Activated T-helper 9 cell treated with anti-CD3 and anti-CD28 coated beads, Interleukin-2, amount 50 U/mL, for 16 hours (primary cell): ENCODE measurements at regions not wholly inside any gene's neighbourhood (a gene's known extent, or its start where the extent isn't known, plus 50 kb on each side); places are given as distances from the start of the nearest gene placed in this dataset.
"Not testable (repeated sequence)": the region's sequence is repeated elsewhere in the genome, so short reads cannot be mapped to it uniquely, and the experiment has no call there.

Source experiments
- DNase-seq: peaks from one replicate; pipeline ENCODE4 v3.0.0-alpha.2; 2020; ENCODE audit warnings: low read depth

DNA sequence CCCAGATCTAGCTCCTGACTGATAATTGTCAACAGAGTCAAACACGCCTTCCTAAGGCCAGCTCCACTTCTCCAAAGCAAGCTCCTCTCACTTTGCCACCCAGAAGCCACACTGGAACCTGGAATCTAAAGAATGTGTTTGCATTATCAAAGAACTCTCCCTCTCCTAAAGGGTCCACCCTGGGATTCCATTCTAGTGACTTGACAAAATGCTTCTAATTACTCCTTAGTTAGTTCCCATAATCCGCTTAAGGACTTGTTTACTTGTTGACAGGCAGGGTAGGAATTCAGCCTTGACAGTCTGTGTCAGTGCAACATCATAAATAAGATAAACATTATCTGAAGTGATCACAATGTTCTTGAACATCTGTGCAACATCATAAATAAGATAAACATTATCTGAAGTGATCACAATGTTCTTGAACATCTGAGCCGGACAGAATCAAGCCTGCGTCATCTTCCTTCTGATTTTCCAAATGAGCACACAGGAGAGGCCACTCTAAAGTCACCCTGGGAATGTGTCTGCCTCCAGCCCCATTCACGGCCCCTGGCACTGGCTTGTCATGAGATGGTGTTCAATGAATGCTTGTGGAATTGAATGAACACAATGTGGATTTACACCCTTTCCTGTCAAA, 512.1 kb downstream of the IRS2 start:
- no peak for DNase-seq

DNA sequence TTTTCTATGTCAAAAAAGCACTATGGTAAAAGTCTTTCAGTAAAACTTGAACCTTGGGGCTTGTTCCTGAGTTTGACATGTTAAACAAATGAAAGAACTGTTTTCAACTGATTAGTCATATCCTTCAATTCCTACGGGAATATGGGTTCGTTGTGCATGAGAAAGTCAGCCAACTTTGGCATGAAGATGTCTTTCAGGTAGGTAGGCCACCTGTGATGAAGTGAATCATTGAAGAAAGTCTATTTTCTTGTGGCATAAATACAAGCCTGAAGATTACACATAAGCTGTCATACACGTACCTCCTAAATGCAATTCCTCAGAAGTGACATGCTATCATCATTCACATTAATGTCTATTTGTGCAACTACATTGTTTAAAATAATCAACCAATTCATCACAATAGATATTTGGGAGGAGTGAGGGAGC, 513.0 kb downstream of the IRS2 start:
- no peak for DNase-seq

DNA sequence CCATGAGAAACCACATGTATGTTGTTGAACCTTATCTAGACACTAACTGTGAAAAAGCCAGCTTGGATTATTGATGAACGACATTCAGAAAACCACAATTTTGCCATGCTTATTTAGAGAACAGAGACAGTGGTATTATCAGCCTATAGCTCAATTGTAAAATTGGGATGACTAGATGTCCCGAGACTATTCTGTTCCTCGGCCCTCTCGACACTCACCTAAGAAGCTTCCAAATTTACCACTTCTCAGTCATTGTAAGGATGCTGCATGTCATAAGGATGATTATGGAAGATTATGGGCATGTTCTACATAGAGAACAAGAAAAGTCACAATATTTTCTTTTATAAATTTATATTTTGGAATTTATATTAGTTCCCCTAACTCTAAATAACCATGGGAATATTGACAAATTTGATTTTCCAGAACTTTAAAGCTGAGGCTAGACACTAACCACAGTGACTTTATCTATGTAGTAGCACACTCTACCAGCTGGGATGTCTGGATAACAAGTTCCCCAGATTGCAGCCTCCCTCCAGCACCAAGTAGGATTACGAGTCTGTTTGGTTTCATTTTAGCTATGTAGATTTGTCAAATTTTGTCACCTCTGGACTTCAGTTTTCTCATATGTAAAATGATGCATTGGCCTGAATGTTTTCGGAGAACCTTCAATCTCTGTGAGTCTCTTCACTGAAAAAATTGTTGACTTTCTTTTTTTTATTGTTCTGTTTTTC, 513.6 kb downstream of the IRS2 start:
- DNase-seq, result no peak

DNA sequence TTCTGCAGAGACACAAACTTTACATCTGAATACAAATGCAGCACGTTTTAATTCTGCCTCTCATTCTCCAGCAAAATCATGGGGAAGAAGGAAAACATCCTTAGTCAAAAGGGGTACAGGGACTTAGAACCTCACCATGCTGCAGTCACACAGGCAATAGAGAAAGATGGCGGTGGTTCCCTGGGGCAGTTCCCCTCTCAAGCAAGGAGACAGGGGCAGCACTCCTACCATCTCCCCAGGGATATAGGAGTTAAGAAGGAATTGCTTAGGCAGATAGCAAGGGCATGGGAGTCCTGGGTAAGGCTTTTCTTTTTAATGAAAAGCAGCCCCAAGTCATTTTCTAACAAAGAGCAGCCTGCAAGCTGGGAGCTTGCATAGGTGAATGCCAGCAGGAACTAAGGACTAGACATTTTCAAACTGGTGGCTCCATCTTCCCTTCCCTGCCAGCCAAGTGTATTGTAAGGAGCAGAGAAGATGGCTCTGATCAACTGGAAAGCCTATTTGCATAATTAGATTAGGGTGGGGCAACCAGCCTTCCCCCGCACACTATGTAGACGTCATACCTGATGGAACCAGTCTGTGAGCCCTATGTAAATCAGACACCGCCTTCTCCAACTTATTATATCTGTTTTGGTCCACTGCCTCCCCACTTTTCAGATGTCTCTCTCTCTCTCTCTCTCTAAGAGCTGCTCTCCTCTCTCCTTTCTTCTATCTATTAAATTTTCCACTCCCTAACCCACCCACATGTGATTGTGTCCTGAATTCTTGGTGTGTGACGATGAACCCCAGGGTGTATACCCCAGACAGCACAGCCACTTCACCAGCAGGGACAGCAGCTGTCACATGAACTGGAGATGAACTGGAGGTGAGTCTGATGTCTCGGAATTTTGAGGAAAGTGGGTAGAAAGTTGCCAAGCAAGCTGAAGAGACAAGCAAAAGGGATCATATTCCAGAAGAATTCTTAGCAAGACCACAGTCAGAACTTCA, 514.5 kb downstream of the IRS2 start:
- DNase-seq, result no peak

DNA sequence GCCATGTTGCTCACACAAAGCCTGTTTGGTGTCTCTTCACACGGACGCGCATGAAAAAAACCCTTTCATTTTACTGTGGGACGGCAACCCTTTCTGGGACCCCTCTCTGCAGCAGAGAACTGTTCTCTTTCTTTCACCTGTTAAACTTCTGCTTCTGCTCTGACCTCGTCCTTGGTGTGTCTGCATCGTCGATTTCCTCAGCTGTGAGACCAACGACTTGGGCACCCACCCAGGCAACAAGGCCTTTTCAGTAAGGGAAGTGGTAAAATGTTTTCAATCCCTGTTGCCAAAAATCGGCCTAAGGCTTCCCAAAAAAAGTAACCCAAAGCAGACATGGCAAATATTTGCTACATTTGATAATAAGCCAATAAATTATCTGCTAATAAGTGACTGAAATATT, 515.3 kb downstream of the IRS2 start:
- DNase-seq, result no peak

DNA sequence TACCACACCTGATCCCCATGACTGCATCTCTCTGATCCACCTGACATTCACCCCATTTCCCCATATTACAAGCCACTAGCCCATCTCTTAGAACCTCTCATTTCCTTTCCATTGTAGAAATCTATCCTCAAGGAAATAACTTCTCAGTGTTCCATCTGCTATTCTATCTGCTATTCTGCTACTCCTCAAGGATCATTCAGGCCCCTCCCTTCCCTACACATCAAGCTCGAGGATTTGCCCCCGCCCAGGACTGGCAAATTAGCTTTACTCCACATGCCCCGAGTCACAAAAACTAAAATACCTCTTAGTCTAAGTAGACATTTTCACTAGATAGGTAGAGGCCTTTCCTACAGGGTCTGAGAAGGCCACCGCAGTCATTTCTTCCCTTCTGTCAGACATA, 517.0 kb downstream of the IRS2 start:
- DNase-seq, result not testable (repeated sequence)

DNA sequence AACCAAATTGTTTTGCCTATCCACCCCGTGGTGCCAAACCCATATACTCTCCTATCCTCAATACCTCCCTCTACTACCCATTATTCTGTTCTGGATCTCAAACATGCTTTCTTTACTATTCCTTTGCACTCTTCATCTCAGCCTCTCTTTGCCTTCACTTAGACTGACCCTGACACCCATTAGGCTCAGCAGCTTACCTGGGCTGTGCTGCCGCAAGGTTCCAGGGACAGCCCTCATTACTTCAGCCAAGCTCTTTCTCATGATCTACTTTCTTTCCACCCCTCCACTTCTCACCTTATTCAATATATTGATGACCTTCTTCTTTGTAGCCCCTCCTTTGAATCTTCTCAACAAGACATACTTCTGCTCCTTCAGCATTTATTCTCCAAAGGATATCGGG, 517.9 kb downstream of the IRS2 start:
- not testable (repeated sequence) for DNase-seq

DNA sequence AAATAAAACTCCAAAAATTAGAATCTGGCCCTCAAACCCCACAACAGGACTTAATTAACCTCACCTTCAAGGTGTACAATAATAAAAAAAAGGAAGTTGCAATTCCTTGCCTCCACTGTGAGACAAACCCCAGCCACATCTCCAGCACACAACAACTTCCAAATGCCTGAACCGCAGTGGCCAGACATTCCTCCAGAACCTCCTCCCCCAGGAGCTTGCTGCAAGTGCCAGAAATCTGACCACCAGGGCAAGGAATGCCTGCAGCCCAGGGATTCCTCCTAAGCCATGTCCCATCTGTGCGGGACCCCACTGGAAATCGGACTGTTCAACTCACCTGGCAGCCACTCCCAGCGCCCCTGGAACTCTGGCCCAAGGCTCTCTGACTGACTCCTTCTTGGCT, 519.0 kb downstream of the IRS2 start:
- not testable (repeated sequence) for DNase-seq

DNA sequence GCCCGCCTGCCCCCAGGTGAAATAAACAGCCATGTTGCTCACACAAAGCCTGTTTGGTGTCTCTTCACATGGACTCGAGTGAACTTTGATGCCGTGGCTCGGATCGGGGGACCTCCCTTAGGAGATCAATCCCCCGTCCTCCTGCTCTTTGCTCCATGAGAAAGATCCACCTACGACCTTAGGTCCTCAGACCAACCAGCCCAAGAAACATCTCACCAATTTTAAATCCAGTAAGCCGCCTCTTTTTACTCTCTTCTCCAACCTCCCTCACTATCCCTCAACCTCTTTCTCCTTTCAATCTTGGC, 521.0 kb downstream of the IRS2 start:
- DNase-seq, result not testable (repeated sequence)

DNA sequence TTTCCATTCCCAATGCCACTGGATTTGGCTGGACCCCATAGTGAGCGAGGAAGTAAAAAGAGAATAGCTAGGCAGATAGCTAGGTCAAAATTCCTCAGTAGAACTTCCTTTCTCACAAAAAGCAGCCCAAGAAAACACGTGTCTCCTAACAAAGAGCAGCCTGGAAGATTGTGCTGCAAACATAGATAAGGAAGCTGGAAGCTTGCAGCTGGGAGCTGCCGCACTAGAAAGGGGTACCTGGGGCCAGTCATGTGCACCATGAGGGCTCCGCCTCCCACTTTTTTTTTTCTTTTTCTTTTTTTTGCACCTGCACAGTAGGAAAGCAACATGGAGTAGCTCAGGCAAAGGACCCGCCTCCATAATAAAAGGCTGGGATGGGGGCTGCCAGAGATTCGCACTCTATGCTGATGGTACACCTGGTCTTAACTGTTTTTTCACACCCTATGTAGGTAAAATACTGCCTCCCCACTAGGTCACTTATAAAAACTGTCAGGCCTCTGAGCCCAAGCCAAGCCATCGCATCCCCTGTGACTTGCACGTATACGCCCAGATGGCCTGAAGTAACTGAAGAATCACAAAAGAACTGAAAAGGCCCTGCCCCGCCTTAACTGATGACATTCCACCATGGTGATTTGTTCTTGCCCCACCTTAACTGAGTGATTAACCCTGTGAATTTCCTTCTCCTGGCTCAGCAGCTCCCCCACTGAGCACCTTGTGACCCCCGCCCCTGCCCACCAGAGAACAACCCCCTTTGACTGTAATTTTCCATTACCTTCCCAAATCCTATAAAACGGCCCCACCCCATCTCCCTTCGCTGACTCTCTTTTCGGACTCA, 521.6 kb downstream of the IRS2 start:
- not testable (repeated sequence) for DNase-seq

DNA sequence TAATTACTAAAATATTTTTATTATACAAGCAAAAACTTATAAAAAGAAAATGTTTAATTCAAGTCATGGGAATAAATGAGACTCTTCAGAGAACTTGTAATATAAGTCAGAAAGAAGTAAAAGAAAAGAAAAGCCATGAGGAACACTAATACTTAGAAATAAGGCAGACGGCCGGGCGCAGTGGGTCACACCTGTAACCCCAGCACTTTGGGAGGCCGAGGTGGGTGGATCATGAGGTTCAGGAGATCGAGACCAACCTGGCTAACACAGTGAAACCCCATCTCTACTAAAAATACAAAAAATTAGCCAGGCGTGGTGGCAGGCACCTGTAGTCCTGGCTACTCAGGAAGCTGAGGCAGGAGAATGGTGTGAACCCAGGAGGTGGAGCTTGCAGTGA, 528.6 kb downstream of the IRS2 start:
- not testable (repeated sequence) for DNase-seq
